Thoracic aorta (tissue), 2 donors: ENCODE measurements at regions not wholly inside any gene's neighbourhood (a gene's known extent, or its start where the extent isn't known, plus 50 kb on each side); places are given as distances from the start of the nearest gene placed in this dataset.

Source experiments
- ATAC-seq: fragments of 150-250 bp; one replicate; pipeline ENCODE4 v1.8.0; 2017; ENCODE audit warnings: low read depth; ENCODE audit not compliant: insufficient number of reproducible peaks, low FRiP score
- DNase-seq: peaks from one replicate; pipeline ENCODE4 v3.0.0-alpha.2; 2020; ENCODE audit warnings: low spot score
- H3K27ac ChIP-seq, 2 donors: fragments of 200-600 bp; sonication (generic); 1 replicate in 1 of 2; 2 replicates in 1 of 2; pipeline ENCODE4 v1.5.1; 2016; ENCODE audit warnings: mild to moderate bottlenecking in 2 of 2, moderate library complexity in 2 of 2
- H3K27me3 ChIP-seq: fragments of 200-600 bp; sonication (generic); replicated peaks from 2 replicates; pipeline ENCODE4 v1.6.0; 2016; ENCODE audit warnings: mild to moderate bottlenecking; ENCODE audit not compliant: insufficient read depth
- H3K36me3 ChIP-seq: fragments of 200-600 bp; sonication (generic); one replicate; pipeline ENCODE4 v1.5.1; 2016
- H3K4me1 ChIP-seq, 2 donors: fragments of 200-600 bp; sonication (generic); 1 replicate in 1 of 2; 2 replicates in 1 of 2; pipeline versions ENCODE4 v1.5.1 to v1.6.0; 2016; ENCODE audit warnings: low read depth in 2 of 2, mild to moderate bottlenecking in 1 of 2; ENCODE audit not compliant: control insufficient read depth in 1 of 2
- H3K4me3 ChIP-seq: fragments of 200-600 bp; sonication (generic); 2 replicates; pipeline ENCODE4 v1.5.1; 2016; ENCODE audit warnings: mild to moderate bottlenecking
- H3K9me3 ChIP-seq: fragments of 200-600 bp; sonication (generic); 2 replicates; pipeline ENCODE4 v1.5.1; 2016
- TF ChIP-seq, protein P1 (sequence below): fragments of 200-600 bp; sonication (generic); IDR thresholded peaks from one replicate; pipeline ENCODE4 v1.5.1; 2019; ENCODE audit warnings: antibody characterized with exemption

DNA sequence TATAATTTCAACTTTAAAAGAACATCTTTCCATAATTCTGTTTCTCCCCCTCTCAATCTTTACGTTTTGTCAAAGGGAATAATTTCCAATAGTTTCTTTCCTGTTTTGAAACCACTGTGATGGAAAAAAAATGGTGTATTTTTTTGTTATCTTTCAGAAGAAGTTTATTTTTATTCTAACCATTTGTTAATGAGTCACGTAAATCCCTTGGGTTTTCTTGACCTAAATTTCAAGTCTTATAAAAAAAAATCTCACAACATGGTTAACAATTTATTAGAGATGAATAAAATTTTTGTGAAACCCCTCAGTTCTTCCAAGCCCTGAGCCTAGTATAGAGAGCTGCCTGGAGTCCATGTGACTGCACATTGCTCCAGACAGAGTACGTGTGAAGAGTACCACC is 106.1 kb upstream of the FBXL17 start:
- TF ChIP-seq, protein P1, sequence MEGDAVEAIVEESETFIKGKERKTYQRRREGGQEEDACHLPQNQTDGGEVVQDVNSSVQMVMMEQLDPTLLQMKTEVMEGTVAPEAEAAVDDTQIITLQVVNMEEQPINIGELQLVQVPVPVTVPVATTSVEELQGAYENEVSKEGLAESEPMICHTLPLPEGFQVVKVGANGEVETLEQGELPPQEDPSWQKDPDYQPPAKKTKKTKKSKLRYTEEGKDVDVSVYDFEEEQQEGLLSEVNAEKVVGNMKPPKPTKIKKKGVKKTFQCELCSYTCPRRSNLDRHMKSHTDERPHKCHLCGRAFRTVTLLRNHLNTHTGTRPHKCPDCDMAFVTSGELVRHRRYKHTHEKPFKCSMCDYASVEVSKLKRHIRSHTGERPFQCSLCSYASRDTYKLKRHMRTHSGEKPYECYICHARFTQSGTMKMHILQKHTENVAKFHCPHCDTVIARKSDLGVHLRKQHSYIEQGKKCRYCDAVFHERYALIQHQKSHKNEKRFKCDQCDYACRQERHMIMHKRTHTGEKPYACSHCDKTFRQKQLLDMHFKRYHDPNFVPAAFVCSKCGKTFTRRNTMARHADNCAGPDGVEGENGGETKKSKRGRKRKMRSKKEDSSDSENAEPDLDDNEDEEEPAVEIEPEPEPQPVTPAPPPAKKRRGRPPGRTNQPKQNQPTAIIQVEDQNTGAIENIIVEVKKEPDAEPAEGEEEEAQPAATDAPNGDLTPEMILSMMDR: no peak
- no peaks in the 10 kb centered on the region for H3K4me1 ChIP-seq
- DNase-seq (no peak), ATAC-seq (no peak)
- H3K27me3 ChIP-seq: no peaks in the 10 kb centered on the region
- no peak overlapping the region for H3K27ac ChIP-seq
- H3K4me3 ChIP-seq: no peak overlapping the region
- no peaks in the 10 kb centered on the region for H3K36me3 ChIP-seq
- no peaks in the 10 kb centered on the region for H3K9me3 ChIP-seq

DNA sequence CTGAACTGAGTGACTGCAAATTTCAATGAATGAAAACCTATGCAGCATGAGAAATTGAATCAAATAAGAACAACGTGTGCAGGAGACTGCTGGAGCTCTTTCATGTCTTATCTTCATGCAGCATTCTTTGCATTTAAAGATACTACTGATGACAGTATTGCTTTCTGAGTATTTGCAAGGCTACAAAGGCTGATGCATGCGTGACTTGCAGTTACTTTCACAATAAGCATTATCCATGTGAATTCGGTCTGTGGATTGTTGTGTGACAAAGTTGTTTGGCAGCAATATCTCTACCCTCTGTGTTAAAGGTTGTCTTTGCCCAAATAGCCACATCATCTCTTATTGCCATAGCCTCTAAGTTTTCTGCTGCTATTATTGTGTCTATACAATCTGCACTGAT is 102.1 kb upstream of the FBXL17 start:
- ATAC-seq (no peak), DNase-seq (no peak)
- Histone ChIP-seq H3K9me3 (no peaks in the 10 kb centered on the region), H3K36me3 (no peaks in the 10 kb centered on the region), H3K4me1 (no peaks in the 10 kb centered on the region), H3K27me3 (no peaks in the 10 kb centered on the region), H3K4me3 (no peak overlapping the region), H3K27ac (no peak overlapping the region)
- TF ChIP-seq, protein P1: no peak

DNA sequence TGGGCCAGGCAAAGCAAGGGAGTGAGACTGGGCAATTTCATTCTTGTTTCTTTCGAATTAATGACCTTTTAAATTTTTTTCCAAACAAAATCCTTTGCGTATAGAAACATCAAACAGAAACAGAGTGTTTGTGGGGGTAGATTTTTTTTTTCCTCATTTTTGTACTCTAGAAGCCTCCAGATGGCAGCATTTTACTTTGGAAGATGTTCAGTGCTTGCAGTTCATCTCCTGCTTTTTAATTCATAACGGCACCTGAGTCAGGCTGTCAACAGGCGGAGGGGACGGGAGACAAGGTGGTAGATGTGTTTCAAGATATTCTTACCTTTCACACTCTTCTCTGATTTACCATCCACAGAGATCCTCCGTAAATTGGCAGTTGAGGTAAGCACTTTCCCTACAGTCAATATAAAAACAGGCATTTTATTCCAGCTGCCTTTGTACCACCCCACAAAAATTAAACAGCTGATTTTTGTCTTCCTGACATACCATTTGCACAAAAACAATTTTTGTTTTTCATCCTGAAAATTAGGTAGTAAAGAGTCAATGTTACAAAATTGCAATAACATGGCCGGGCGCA is 99.5 kb upstream of the FBXL17 start:
- Histone ChIP-seq H3K4me3 (no peak overlapping the region), H3K27me3 (no peaks in the 10 kb centered on the region), H3K4me1 (no peaks in the 10 kb centered on the region), H3K27ac (no peak overlapping the region), H3K36me3 (no peaks in the 10 kb centered on the region), H3K9me3 (no peaks in the 10 kb centered on the region)
- DNase-seq: no peak
- no peak for ATAC-seq
- TF ChIP-seq, protein P1: no peak

DNA sequence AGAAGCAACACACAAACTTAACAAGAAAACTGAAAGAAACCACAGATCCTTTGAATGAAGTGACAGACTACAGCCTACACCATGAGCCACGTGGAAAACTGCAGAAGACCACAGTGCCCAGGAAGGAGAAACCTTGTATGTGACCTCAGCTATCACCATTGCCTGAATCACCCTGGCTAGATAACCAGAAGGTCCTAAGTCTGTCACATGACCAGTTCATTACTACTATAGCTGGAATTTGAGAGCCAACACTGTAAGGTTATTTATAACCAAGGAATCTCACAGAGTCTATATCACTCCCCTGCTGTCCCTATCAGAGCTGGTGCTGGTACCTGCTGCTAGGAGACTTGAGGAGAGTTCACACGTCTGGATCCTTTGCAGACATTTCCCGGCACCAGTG is 90.3 kb upstream of the FBXL17 start:
- no peaks in the 10 kb centered on the region for H3K9me3 ChIP-seq
- no peaks in the 10 kb centered on the region for H3K4me1 ChIP-seq
- DNase-seq (no peak), ATAC-seq (no peak)
- H3K4me3 ChIP-seq: no peak overlapping the region
- H3K36me3 ChIP-seq: no peaks in the 10 kb centered on the region
- no peaks in the 10 kb centered on the region for H3K27me3 ChIP-seq
- TF ChIP-seq, protein P1: no peak
- no peak overlapping the region for H3K27ac ChIP-seq

DNA sequence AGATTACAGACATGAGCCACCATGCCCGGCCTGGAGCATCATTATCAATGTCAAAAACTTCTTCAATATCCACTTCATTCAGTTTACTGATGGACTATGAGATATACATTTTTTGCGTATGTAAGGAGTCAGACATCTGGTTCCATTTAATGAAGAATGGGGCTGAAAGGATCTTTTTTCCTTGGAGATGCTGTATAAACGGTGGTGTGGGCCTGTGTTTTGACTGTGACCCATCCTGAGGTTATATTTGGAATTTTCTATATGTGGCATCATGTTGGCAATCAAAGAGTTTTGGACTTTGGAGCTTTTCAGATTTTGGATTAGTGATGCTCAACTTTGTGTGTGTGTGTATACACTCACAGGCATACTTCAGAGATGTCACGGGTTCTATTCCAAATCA is 85.7 kb upstream of the FBXL17 start:
- H3K36me3 ChIP-seq: no peaks in the 10 kb centered on the region
- H3K27ac ChIP-seq: no peak overlapping the region
- DNase-seq (no peak), ATAC-seq (no peak)
- H3K4me3 ChIP-seq: no peak overlapping the region
- H3K4me1 ChIP-seq: no peaks in the 10 kb centered on the region
- TF ChIP-seq, protein P1: no peak
- H3K9me3 ChIP-seq: no peaks in the 10 kb centered on the region
- no peaks in the 10 kb centered on the region for H3K27me3 ChIP-seq
